ENCODE measurements at regions not wholly inside any gene's neighbourhood (a gene's known extent, or its start where the extent isn't known, plus 50 kb on each side); places are given as distances from the start of the nearest gene placed in this dataset.

- no peak for DNase-seq
Measured at GRCh38 chr9:130782886-130783530, 52.0 kb upstream of the ABL1 start.

- no peak for DNase-seq
Measured at GRCh38 chr9:130785053-130785452, 50.0 kb upstream of the ABL1 start.
